H1 (cell line): ENCODE measurements at regions not wholly inside any gene's neighbourhood (a gene's known extent, or its start where the extent isn't known, plus 50 kb on each side); places are given as distances from the start of the nearest gene placed in this dataset.
"Not testable (repeated sequence)": the region's sequence is repeated elsewhere in the genome, so short reads cannot be mapped to it uniquely, and the experiment has no call there.

Source experiments
- CTCF ChIA-PET: fragments of 300-600 bp; sonication (Branson Sonifier 250); formaldehyde crosslinking; loops from one replicate; lab custom pipeline; 2021; ENCODE audit not compliant: partially characterized antibody; lab: Charles Lee
- POLR2A ChIA-PET: fragments of 300-600 bp; sonication (Branson Sonifier 250); formaldehyde crosslinking; loops from one replicate; lab custom pipeline; 2021; ENCODE audit warnings: inconsistent platforms; ENCODE audit not compliant: partially characterized antibody; lab: Charles Lee
- DNase-seq, 2 experiments: peaks; one replicate each; pipeline versions ENCODE4 v3.0.0 to v3.0.0-alpha.2; 2010 to 2022; ENCODE audit warnings: low spot score in 2 of 2, low read depth in 1 of 2, mixed read lengths in 1 of 2
- FAIRE-seq: peaks from 2 replicates; lab custom pipeline; 2011; peaks lifted over from hg19 to GRCh38; lab: Jason Lieb, UNC
- H2AFZ ChIP-seq: 2 replicates; pipeline ENCODE4 v1.8.1; 2012; ENCODE audit warnings: low read length, inconsistent platforms
- H2AK5ac ChIP-seq: 2 replicates; pipeline ENCODE4 v1.6.1; 2013; ENCODE audit warnings: low read depth, low read length
- H2BK120ac ChIP-seq: replicated peaks from 2 replicates; pipeline ENCODE3; 2013; ENCODE audit warnings: low read depth, low read length, inconsistent platforms
- H2BK12ac ChIP-seq: 2 replicates; pipeline ENCODE4 v1.6.1; 2013; ENCODE audit warnings: low read depth, low read length
- H2BK15ac ChIP-seq: 2 replicates; pipeline ENCODE4 v1.6.1; 2013; ENCODE audit warnings: low read length
- H2BK20ac ChIP-seq: 2 replicates; pipeline ENCODE4 v1.6.1; 2013; ENCODE audit warnings: low read length
- H2BK5ac ChIP-seq: 2 replicates; pipeline ENCODE4 v1.6.1; 2013; ENCODE audit warnings: low read depth, low read length
- H3K14ac ChIP-seq: 2 replicates; pipeline ENCODE4 v1.6.1; 2013; ENCODE audit warnings: inconsistent platforms; ENCODE audit not compliant: insufficient read length
- H3K18ac ChIP-seq: 2 replicates; pipeline ENCODE4 v1.6.1; 2013; ENCODE audit warnings: low read length; ENCODE audit errors: extremely low read depth
- H3K23ac ChIP-seq: 2 replicates; pipeline ENCODE4 v1.6.1; 2013; ENCODE audit warnings: inconsistent platforms; ENCODE audit not compliant: insufficient read length
- H3K23me2 ChIP-seq: 2 replicates; pipeline ENCODE4 v1.6.1; 2013; ENCODE audit warnings: low read depth, low read length
- H3K27ac ChIP-seq: 2 replicates; pipeline ENCODE4 v1.6.1; 2011; ENCODE audit warnings: low read depth, low read length, inconsistent platforms
- H3K27me3 ChIP-seq, 4 experiments: replicated peaks in 1 of 4; 1 replicate in 1 of 4; 2 replicates in 3 of 4; pipeline versions ENCODE4 v1.6.1 to v1.8.1; 2011 to 2013; ENCODE audit warnings: low read length in 3 of 4, mild to moderate bottlenecking in 3 of 4, inconsistent platforms in 2 of 4, mixed read lengths in 2 of 4, moderate library complexity in 1 of 4; ENCODE audit not compliant: control insufficient read depth in 3 of 4, insufficient read depth in 3 of 4; ENCODE audit errors: extremely low read depth in 1 of 4
- H3K36me3 ChIP-seq, 4 experiments: 2 replicates each; pipeline versions ENCODE4 v1.6.1 to v1.8.1; 2011 to 2013; ENCODE audit warnings: mild to moderate bottlenecking in 4 of 4, low read length in 3 of 4, moderate library complexity in 2 of 4, control low read depth in 1 of 4, inconsistent platforms in 1 of 4; ENCODE audit not compliant: insufficient read depth in 4 of 4, control insufficient read depth in 2 of 4
- H3K4ac ChIP-seq: replicated peaks from 2 replicates; pipeline ENCODE3; 2013; ENCODE audit warnings: low read length, low read depth, mixed read lengths, inconsistent platforms; ENCODE audit not compliant: insufficient read length
- H3K4me1 ChIP-seq, 4 experiments: replicated peaks in 1 of 4; 1 replicate in 1 of 4; 2 replicates in 3 of 4; pipeline versions ENCODE4 v1.6.1 to v1.8.1; 2011 to 2013; ENCODE audit warnings: low read length in 3 of 4, inconsistent platforms in 2 of 4, mixed read lengths in 1 of 4; ENCODE audit not compliant: insufficient read depth in 4 of 4, control insufficient read depth in 3 of 4
- H3K4me2 ChIP-seq, 2 experiments: 2 replicates each; pipeline versions ENCODE4 v1.6.1 to v1.8.1; 2011 to 2013; ENCODE audit warnings: low read depth in 2 of 2, low read length in 2 of 2, control low read depth in 1 of 2, inconsistent platforms in 1 of 2, mild to moderate bottlenecking in 1 of 2; ENCODE audit not compliant: insufficient read depth in 1 of 2
- H3K4me3 ChIP-seq, 4 experiments: fragments of 200-600, 300-600 bp in 1 of 4; sonication (generic), shearing (Covaris generic), sonication (Bioruptor Twin) in 1 of 4; 2 replicates each; pipeline versions ENCODE4 v1.5.1 to v1.8.1; 2011 to 2016; ENCODE audit warnings: low read length in 4 of 4, low read depth in 3 of 4, control low read depth in 2 of 4, inconsistent platforms in 2 of 4, mild to moderate bottlenecking in 2 of 4, mixed read lengths in 1 of 4, moderate library complexity in 1 of 4; ENCODE audit not compliant: insufficient read depth in 2 of 4; ENCODE audit errors: extremely low read depth in 1 of 4
- H3K56ac ChIP-seq: replicated peaks from 2 replicates; pipeline ENCODE3; 2013; ENCODE audit warnings: low read depth, mild to moderate bottlenecking, mixed read lengths, low read length, inconsistent platforms; ENCODE audit not compliant: insufficient read length
- H3K79me1 ChIP-seq: 2 replicates; pipeline ENCODE4 v1.6.1; 2013; ENCODE audit warnings: low read depth, low read length, control low read depth
- H3K79me2 ChIP-seq, 2 experiments: 2 replicates each; pipeline versions ENCODE4 v1.6.1 to v1.8.1; 2012 to 2013; ENCODE audit warnings: low read length in 2 of 2, mild to moderate bottlenecking in 2 of 2, inconsistent platforms in 1 of 2; ENCODE audit not compliant: insufficient read depth in 2 of 2, control insufficient read depth in 1 of 2
- H3K9ac ChIP-seq, 4 experiments: replicated peaks in 1 of 4; 1 replicate in 1 of 4; 2 replicates in 3 of 4; pipeline versions ENCODE4 v1.6.1 to v1.8.1; 2011 to 2013; ENCODE audit warnings: low read depth in 3 of 4, low read length in 3 of 4, control low read depth in 2 of 4, mild to moderate bottlenecking in 2 of 4, moderate library complexity in 2 of 4, inconsistent platforms in 1 of 4; ENCODE audit errors: extremely low read depth in 1 of 4
- H3K9me3 ChIP-seq, 2 experiments: 2 replicates each; pipeline versions ENCODE4 v1.6.1 to v1.8.1; 2012 to 2013; ENCODE audit warnings: mild to moderate bottlenecking in 2 of 2, moderate library complexity in 2 of 2, control low read depth in 1 of 2, inconsistent platforms in 1 of 2, low read depth in 1 of 2, low read length in 1 of 2, mixed read lengths in 1 of 2; ENCODE audit not compliant: insufficient read depth in 2 of 2
- H4K20me1 ChIP-seq, 2 experiments: replicated peaks in 1 of 2; 2 replicates each; pipeline versions ENCODE3 to v1.8.1; 2011 to 2013; ENCODE audit warnings: inconsistent platforms in 2 of 2, low read length in 2 of 2, mild to moderate bottlenecking in 1 of 2; ENCODE audit not compliant: insufficient read depth in 2 of 2, control insufficient read depth in 1 of 2
- H4K5ac ChIP-seq: 2 replicates; pipeline ENCODE4 v1.6.1; 2013; ENCODE audit warnings: low read length, low read depth, mixed read lengths, inconsistent platforms; ENCODE audit not compliant: insufficient read length
- H4K8ac ChIP-seq: 2 replicates; pipeline ENCODE4 v1.8.0; 2013; ENCODE audit warnings: mild to moderate bottlenecking, moderate library complexity, low read length, inconsistent platforms; ENCODE audit not compliant: insufficient read depth; ENCODE audit errors: extremely low read depth
- H4K91ac ChIP-seq: replicated peaks from 2 replicates; pipeline ENCODE3; 2013; ENCODE audit warnings: low read length, mixed read lengths, inconsistent platforms; ENCODE audit not compliant: insufficient read length
- CTCF ChIP-seq, 3 experiments: IDR thresholded peaks; 1 replicate in 2 of 3; 2 replicates in 1 of 3; pipeline versions ENCODE4 v1.5.1 to v1.6.1; 2011; ENCODE audit warnings: low read length in 3 of 3, mild to moderate bottlenecking in 3 of 3, inconsistent platforms in 2 of 3, low read depth in 1 of 3, moderate library complexity in 1 of 3; ENCODE audit not compliant: insufficient read depth in 1 of 3; ENCODE audit errors: control extremely low read depth in 1 of 3
- RAD21 ChIP-seq, 2 experiments: IDR thresholded peaks in 1 of 2; conservative IDR thresholded peaks in 1 of 2; 2 replicates each; pipeline ENCODE4 v1.6.1; 2011; ENCODE audit warnings: low read depth in 2 of 2, low read length in 2 of 2, improper control_type of control experiment in 1 of 2, inconsistent platforms in 1 of 2, mild to moderate bottlenecking in 1 of 2, moderate library complexity in 1 of 2
- TAF1 ChIP-seq: IDR thresholded peaks from 2 replicates; pipeline ENCODE4 v1.6.1; 2011; ENCODE audit warnings: mild to moderate bottlenecking, low read depth, low read length
- WGBS, 2 experiments: shearing (Covaris generic) in 1 of 2; methylation state at CpG; one replicate each; pipeline versions ENCODE4 v1.1.6 to v1.1.7; 2013 to 2015; ENCODE audit warnings: low lambda C conversion rate in 2 of 2, mixed read lengths in 2 of 2, inconsistent platforms in 1 of 2, low coverage in 1 of 2, missing lambda C conversion rate in 1 of 2; ENCODE audit not compliant: insufficient replicate concordance in 2 of 2, insufficient coverage in 1 of 2, insufficient read length in 1 of 2; ENCODE audit errors: extremely low coverage in 1 of 2, missing lambda C conversion rate in 1 of 2; 5-methylcytosine and 5-hydroxymethylcytosine counted together

GRCh38 chr1:121097127-121097866 lies 86.8 kb downstream of the FAM72B start:
- FAIRE-seq, CTCF ChIA-PET, H3K9me3 ChIP-seq, H3K14ac ChIP-seq, POLR2A ChIA-PET, H2BK12ac ChIP-seq, H3K9ac ChIP-seq, H3K36me3 ChIP-seq, H4K91ac ChIP-seq, H3K27ac ChIP-seq, H2BK20ac ChIP-seq, H2BK15ac ChIP-seq, H3K79me1 ChIP-seq, H4K20me1 ChIP-seq, H3K79me2 ChIP-seq, H2AFZ ChIP-seq, H3K4ac ChIP-seq, H2BK5ac ChIP-seq, H3K23me2 ChIP-seq, H3K18ac ChIP-seq, H3K27me3 ChIP-seq, H3K56ac ChIP-seq, H4K8ac ChIP-seq, H3K4me2 ChIP-seq, H3K4me1 ChIP-seq, H2BK120ac ChIP-seq, H4K5ac ChIP-seq, H2AK5ac ChIP-seq, H3K23ac ChIP-seq: not testable (repeated sequence)
- peak; percentile 13 to 37; a peak in 3 of 4 replicates for TF ChIP-seq RAD21 (IDR thresholded peaks at IDR 0.05 in 1 of 2, conservative IDR thresholded peaks at IDR 0.05 in 1 of 2; ENCODE audit: low read depth in 2 of 2, low read length in 2 of 2)
- TF ChIP-seq CTCF (IDR thresholded peaks at IDR 0.05; ENCODE audit: control extremely low read depth in 1 of 3, insufficient read depth in 1 of 3, low read depth in 1 of 3, low read length in 3 of 3): peak; percentile 47 to 62 (median 61)
- 0 out of 2 replicates have a peak, but pooled peaks have one; percentile 20 for TF ChIP-seq TAF1
- peak overlapping the region in 2 of 4 experiments; percentile 35 to 56; a peak in 4 of 8 replicates for H3K4me3 ChIP-seq
- DNase-seq: peak; percentile 21 to 93
- 0% methylated on average over 24 of the region's 69 CpGs; no CpG with 5 or more reads in 1 of the 2 experiments for WGBS, 2 experiments
